Activated T-cell treated with anti-CD3 and anti-CD28 coated beads, Interleukin-2, amount 50 U/mL, for 1 hour (primary cell): ENCODE measurements at regions not wholly inside any gene's neighbourhood (a gene's known extent, or its start where the extent isn't known, plus 50 kb on each side); places are given as distances from the start of the nearest gene placed in this dataset.

Source experiments
- DNase-seq: peaks from one replicate; pipeline ENCODE4 v3.0.0-alpha.2; 2020

DNA sequence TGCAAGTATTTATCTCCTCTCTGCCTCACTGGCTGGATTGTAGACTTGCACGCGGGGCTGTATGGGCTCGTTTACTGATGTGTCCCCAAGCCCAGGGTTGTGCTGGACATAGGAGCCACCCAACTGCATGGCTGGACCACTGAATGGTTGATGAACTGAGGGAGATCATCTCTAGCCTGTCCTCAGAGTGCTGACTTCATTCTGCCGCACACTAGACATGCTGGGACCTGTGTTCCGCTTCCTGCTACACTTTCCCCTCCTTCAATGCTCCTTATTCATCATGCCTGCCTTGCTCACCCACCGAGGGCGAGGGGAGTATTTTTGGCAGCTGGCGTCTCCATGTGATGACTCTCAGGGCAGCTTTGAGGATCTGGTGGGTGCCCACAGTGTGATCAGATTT is 440.2 kb downstream of the GLRX3 start:
- DNase-seq = no peak

- no peak for DNase-seq
These were observed 440.8 kb downstream of the GLRX3 start for GRCh38 chr10:130577039-130577438.

GRCh38 chr10:130578532-130579289 is 442.5 kb downstream of the GLRX3 start:
- DNase-seq = no peak

DNA sequence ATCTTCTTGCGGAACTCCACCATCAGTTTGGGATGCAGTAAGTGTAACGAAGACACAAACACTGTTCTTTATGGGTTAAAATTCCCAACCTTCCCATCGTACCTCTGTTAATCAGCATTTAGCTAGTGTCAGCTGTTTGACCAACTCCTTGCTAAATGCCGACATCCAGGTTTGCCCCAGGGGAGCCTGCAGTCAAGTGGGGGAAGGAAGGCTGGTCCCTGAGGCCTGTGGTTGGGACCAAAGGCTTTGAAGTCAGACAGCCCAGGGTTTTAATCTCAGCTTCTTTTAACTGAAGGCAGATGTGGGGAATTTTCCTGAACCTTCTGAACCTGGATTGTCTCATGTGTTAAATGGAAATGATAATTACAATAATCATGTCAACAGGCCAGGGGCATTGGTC is 443.7 kb downstream of the GLRX3 start:
- no peak for DNase-seq

- no peak for DNase-seq
These were observed 444.8 kb downstream of the GLRX3 start for GRCh38 chr10:130580975-130581374.

DNA sequence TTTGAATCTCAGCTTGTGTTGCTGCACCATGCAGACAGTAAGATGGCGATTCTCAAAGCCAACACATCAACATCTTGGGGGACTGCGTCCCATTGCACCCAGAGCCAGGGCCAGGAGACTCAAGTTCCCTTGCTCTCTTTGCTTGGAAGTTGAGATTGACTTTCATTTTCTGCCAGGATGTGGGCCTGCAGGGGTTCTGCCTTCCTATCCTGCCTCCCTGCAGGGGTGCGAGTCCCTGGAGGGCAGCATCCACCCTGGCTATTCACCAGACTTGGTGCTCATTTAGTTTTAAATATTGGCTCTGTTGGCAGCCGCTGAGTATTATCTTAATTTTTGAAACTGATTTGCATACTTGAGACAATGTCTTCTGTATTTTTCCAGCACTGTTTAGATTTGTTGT is 451.5 kb downstream of the GLRX3 start:
- no peak for DNase-seq

DNA sequence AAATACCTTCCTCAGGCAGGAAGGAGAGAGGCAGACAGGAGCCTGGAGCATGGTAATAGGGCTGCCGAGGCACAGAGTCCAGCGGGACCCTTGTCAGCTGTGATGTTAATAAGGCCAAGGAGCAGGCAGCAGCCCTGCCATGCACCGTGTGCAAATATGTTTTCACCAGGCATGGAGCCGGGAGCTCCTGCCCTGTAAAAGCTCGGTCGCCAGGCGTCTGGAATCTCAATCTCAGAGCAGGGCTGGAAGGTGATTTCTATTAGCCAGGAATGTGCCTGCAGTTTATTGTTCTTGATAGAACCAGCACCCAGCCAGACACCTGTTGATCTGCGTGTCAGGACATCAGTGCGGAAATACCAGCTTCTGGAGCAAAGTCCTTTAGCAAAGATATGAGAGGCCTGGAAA is 469.8 kb downstream of the GLRX3 start:
- DNase-seq = no peak

DNA sequence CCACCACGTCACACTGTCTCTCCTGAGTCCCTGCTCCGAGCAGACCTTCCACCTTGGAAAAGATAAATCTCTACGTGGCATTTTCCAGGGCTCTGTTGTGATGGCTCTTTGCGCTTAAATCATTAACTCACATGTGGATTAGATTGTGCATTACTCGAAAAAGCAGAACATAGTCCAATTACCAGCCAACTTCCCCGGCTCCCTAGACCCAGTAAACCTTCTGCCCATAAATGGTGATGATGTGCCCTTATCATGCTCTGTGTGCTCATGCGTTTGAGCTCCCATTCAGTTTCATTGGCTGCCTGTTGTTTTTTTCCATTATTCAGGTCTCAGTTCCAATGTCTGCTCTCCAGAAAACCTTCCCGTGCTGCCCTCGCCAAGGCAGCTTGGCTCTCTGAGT is 471.2 kb downstream of the GLRX3 start:
- DNase-seq = no peak

DNA sequence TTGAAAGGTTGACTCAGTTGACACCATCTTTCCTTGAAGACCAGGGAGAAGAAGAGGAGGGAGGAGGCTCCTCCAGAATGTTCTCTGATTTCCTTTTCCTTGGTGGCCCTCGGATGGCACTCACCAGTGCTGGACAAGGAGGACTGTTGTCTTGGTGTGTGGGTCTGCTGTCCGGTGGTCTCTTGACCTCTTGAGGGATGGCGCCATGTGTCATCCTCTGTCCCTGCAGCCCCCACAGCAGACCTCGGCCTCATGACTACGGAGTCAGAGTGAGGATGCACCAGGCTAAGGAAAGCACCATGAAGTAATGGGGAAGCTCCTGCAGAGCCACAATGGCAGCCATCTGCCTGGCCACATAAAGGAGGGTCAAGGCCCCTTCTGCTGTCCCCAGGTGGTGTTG is 475.0 kb downstream of the GLRX3 start:
- no peak for DNase-seq

DNA sequence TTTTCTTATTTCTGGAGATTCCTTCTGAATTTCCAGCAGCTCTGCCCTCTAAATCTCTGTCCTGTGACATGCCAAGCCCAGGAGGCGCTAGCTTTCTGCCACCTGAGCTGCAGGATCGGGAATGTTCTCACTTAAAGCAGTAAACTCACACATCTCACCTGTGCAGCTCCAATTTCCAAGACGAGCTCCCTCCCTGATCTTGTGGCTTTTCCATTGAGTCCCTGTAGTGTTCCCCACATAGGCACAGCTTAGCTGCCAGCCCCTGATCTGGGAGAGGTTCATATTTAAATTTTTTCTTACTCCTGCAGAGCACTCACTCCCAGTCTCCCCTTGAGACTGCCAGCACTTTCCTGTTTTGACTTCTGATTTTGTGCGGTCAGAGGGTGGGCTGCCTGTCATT is 479.3 kb downstream of the GLRX3 start:
- no peak for DNase-seq

DNA sequence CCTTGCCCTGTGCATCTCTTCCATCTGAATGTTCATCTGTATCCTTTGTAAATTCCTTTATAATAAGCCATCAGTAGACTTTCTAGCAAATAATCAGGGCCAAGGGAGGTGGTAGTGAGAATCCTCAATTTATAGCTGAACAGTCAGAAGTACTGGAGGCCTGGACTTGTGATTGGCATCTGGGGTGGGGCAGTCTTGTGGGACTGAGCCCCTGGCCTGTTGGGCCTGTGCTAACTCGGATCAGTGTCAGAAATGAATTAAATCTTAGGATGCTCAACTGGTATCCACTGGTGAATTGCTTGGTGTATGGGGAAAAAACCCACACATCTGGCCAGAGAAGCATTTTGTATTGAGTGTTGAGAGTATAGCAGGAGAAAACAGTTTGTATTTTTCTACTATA is 481.8 kb downstream of the GLRX3 start:
- DNase-seq = no peak

- DNase-seq = no peak
These were observed 482.5 kb downstream of the GLRX3 start for GRCh38 chr10:130618647-130619046.

GRCh38 chr10:130621231-130621775 is 485.1 kb downstream of the GLRX3 start:
- DNase-seq = no peak

- no peak for DNase-seq
These were observed 487.6 kb downstream of the GLRX3 start for GRCh38 chr10:130623680-130624267.

- DNase-seq = no peak
These were observed 491.3 kb downstream of the GLRX3 start for GRCh38 chr10:130627346-130628045.

- DNase-seq = no peak
These were observed 493.9 kb downstream of the GLRX3 start for GRCh38 chr10:130630135-130630534.

GRCh38 chr10:130631142-130632096 is 495.2 kb downstream of the GLRX3 start:
- no peak for DNase-seq

GRCh38 chr10:130634816-130635215 is 498.6 kb downstream of the GLRX3 start:
- DNase-seq = no peak

GRCh38 chr10:130635528-130635927 is 499.3 kb downstream of the GLRX3 start:
- DNase-seq = no peak

GRCh38 chr10:130636313-130636930 is 500.2 kb downstream of the GLRX3 start:
- no peak for DNase-seq

GRCh38 chr10:130637089-130637676 is 501.0 kb downstream of the GLRX3 start:
- DNase-seq = no peak

DNA sequence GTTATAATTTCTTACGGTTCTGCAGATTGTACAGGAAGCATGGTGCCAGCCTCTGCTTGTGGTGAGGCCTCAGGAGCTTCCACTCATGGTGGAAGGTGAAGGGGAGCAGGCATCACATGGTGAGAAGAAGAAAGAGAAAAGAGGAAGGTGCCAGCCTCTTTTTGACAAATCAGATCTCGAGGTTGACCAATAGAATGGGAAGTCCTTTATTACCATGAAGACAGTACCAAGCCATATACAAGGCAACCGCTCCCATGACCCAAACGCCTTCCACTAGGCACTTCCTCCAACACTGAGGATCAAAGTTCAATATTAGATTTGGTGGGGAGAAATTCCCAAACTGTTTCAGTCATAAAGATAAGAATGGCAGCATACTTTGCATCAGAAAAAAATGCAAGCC is 502.8 kb downstream of the GLRX3 start:
- DNase-seq = no peak
